ENCODE measurements at regions not wholly inside any gene's neighbourhood (a gene's known extent, or its start where the extent isn't known, plus 50 kb on each side); places are given as distances from the start of the nearest gene placed in this dataset.

- DNase-seq, result no peak
These were observed 452.4 kb downstream of the ZEB2 start for GRCh38 chr2:144067506-144067905.

GRCh38 chr2:144063602-144064001 is 456.3 kb downstream of the ZEB2 start:
- no peak for DNase-seq

GRCh38 chr2:144054911-144055310 is 465.0 kb downstream of the ZEB2 start:
- no peak for DNase-seq

- no peak for DNase-seq
These were observed 467.8 kb downstream of the ZEB2 start for GRCh38 chr2:144052083-144052482.

GRCh38 chr2:144049137-144049536 is 470.8 kb downstream of the ZEB2 start:
- no peak for DNase-seq

GRCh38 chr2:144048631-144049060 is 471.3 kb downstream of the ZEB2 start:
- no peak for DNase-seq

GRCh38 chr2:144042751-144043150 is 477.2 kb downstream of the ZEB2 start:
- DNase-seq, result no peak

GRCh38 chr2:144041612-144042011 is 478.3 kb downstream of the ZEB2 start:
- DNase-seq, result no peak

GRCh38 chr2:144040834-144041233 is 479.1 kb downstream of the ZEB2 start:
- DNase-seq, result no peak

- DNase-seq, result no peak
These were observed 487.4 kb downstream of the ZEB2 start for GRCh38 chr2:144032566-144032965.

GRCh38 chr2:144030791-144031190 is 489.1 kb downstream of the ZEB2 start:
- DNase-seq, result no peak

- DNase-seq, result no peak
These were observed 492.3 kb downstream of the ZEB2 start for GRCh38 chr2:144027593-144027992.

GRCh38 chr2:144026753-144027152 is 493.2 kb downstream of the ZEB2 start:
- no peak for DNase-seq

GRCh38 chr2:144020047-144020446 is 499.9 kb downstream of the ZEB2 start:
- no peak for DNase-seq

- DNase-seq, result no peak
These were observed 504.2 kb downstream of the ZEB2 start for GRCh38 chr2:144015655-144016245.

GRCh38 chr2:144015036-144015435 is 504.9 kb downstream of the ZEB2 start:
- DNase-seq, result no peak

- no peak for DNase-seq
These were observed 505.8 kb downstream of the ZEB2 start for GRCh38 chr2:144014103-144014502.

- DNase-seq, result no peak
These were observed 507.6 kb downstream of the ZEB2 start for GRCh38 chr2:144012304-144012703.

GRCh38 chr2:144011553-144011952 is 508.4 kb downstream of the ZEB2 start:
- DNase-seq, result no peak

GRCh38 chr2:144011098-144011497 is 508.8 kb downstream of the ZEB2 start:
- no peak for DNase-seq

GRCh38 chr2:144010096-144010836 is 509.7 kb downstream of the ZEB2 start:
- DNase-seq, result no peak

- DNase-seq, result no peak
These were observed 513.8 kb downstream of the ZEB2 start for GRCh38 chr2:144006139-144006538.

- DNase-seq, result no peak
These were observed 515.2 kb downstream of the ZEB2 start for GRCh38 chr2:144004742-144005141.

GRCh38 chr2:144003460-144004075 is 516.4 kb downstream of the ZEB2 start:
- no peak for DNase-seq

Data from activated gamma-delta T cell (primary cell).